Left lung (tissue), 4 donors: ENCODE measurements at regions not wholly inside any gene's neighbourhood (a gene's known extent, or its start where the extent isn't known, plus 50 kb on each side); places are given as distances from the start of the nearest gene placed in this dataset.

ENCODE experiments used
- ATAC-seq: fragments of 200-7000 bp; cut with Tn5 transposase; one replicate; pipeline ENCODE4 v1.9.1; 2020; ENCODE audit warnings: moderate library complexity
- DNase-seq, 4 donors: peaks; one replicate each; pipeline ENCODE4 v3.0.0-alpha.2; 2013 to 2020
- H3K27ac ChIP-seq, 2 donors: fragments of 200-600 bp; sonication (generic) in 1 of 2; one replicate each; pipeline versions ENCODE4 v1.5.0 to v1.8.0; 2020 to 2021
- H3K27me3 ChIP-seq, 2 donors: fragments of 200-600 bp; sonication (generic) in 1 of 2; one replicate each; pipeline versions ENCODE4 v1.5.0 to v1.8.0; 2020 to 2021
- H3K36me3 ChIP-seq, 2 donors: fragments of 200-600 bp; sonication (generic) in 1 of 2; one replicate each; pipeline versions ENCODE4 v1.5.0 to v1.8.0; 2020 to 2021
- H3K4me1 ChIP-seq, 2 donors: fragments of 200-600 bp; one replicate each; pipeline ENCODE4 v1.8.0; 2021
- H3K4me3 ChIP-seq, 2 donors: fragments of 200-600 bp; sonication (generic) in 1 of 2; one replicate each; pipeline versions ENCODE4 v1.5.0 to v1.8.0; 2020 to 2021; ENCODE audit warnings: mild to moderate bottlenecking in 1 of 2
- H3K9me3 ChIP-seq, 2 donors: fragments of 200-600 bp; sonication (generic) in 1 of 2; one replicate each; pipeline versions ENCODE4 v1.5.0 to v1.8.0; 2020 to 2021
- intact Hi-C, 2 donors: fragments of 100-400 bp; cut with DNase I; formaldehyde crosslinking; loops; one replicate each; pipeline versions ENCODE4 v1.11.2 to v1.14.2; 2022
- TF ChIP-seq, protein P1 (sequence below), 2 donors: fragments of 200-600 bp; sonication (generic) in 1 of 2; IDR thresholded peaks; one replicate each; pipeline versions ENCODE4 v1.5.0 to v1.8.0; 2021; ENCODE audit warnings: antibody characterized with exemption in 2 of 2
- donor health status: DM: no; HTN: yes; CAD: no.
- donor health status: DM: no; HTN: no; CAD: no.

DNA sequence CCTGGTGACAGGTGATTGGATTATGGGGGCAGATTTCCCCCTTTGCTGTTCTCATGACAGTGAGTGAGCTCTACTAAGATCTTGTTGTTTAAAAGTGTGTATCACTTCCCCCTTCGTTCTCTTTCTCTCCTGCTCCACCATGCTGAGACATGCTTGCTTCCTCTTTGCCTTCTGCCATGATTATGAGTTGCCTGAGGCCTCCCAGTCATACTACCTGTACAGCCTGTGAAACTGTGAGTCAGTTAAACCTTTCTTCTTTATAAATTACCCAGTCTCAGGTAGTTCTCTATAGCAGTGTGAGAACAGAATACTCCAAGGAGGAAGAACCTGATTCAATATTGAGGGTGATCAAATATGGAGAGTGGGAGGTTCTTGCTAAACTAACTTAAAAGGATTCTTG is 724.9 kb downstream of the DOK5 start:
- Histone ChIP-seq H3K4me1 (no peaks in the 10 kb centered on the region), H3K4me3 (no peak overlapping the region), H3K27me3 (no peaks in the 10 kb centered on the region), H3K27ac (no peak overlapping the region), H3K9me3 (peaks cover 0 to 6% of the 10 kb centered on the region in 2 donors), H3K36me3 (no peaks in the 10 kb centered on the region)
- no peak for ATAC-seq
- no peak for DNase-seq
- intact Hi-C loops, result no loop called here
- TF ChIP-seq, protein P1, sequence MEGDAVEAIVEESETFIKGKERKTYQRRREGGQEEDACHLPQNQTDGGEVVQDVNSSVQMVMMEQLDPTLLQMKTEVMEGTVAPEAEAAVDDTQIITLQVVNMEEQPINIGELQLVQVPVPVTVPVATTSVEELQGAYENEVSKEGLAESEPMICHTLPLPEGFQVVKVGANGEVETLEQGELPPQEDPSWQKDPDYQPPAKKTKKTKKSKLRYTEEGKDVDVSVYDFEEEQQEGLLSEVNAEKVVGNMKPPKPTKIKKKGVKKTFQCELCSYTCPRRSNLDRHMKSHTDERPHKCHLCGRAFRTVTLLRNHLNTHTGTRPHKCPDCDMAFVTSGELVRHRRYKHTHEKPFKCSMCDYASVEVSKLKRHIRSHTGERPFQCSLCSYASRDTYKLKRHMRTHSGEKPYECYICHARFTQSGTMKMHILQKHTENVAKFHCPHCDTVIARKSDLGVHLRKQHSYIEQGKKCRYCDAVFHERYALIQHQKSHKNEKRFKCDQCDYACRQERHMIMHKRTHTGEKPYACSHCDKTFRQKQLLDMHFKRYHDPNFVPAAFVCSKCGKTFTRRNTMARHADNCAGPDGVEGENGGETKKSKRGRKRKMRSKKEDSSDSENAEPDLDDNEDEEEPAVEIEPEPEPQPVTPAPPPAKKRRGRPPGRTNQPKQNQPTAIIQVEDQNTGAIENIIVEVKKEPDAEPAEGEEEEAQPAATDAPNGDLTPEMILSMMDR (IDR thresholded peaks at IDR 0.05), result no peak

DNA sequence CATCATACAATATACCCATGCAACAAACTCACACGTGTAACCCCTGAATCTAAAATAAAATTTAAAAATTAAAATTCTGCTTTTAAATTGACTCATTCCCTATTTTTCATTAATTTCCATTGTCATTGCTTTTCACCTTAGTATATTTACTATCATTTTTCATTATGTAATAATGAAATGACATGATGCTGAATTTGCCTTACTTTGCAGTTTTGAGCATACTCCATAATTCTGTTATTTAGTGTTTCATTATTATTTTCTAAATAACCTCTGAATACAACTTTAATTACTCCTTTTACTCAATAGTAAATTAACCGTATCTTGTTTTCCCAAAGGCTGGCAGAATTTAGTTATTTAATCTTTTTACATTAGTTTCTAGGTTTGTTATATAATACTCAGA is 719.6 kb downstream of the DOK5 start:
- intact Hi-C loops, result no loop called here
- H3K9me3 ChIP-seq, result peaks cover 0 to 6% of the 10 kb centered on the region in 2 donors
- H3K27ac ChIP-seq, result no peak overlapping the region
- DNase-seq, result no peak
- H3K4me3 ChIP-seq, result no peak overlapping the region
- no peaks in the 10 kb centered on the region for H3K4me1 ChIP-seq
- ATAC-seq, result no peak
- H3K27me3 ChIP-seq, result no peaks in the 10 kb centered on the region
- TF ChIP-seq, protein P1 (IDR thresholded peaks at IDR 0.05), result no peak
- no peaks in the 10 kb centered on the region for H3K36me3 ChIP-seq

DNA sequence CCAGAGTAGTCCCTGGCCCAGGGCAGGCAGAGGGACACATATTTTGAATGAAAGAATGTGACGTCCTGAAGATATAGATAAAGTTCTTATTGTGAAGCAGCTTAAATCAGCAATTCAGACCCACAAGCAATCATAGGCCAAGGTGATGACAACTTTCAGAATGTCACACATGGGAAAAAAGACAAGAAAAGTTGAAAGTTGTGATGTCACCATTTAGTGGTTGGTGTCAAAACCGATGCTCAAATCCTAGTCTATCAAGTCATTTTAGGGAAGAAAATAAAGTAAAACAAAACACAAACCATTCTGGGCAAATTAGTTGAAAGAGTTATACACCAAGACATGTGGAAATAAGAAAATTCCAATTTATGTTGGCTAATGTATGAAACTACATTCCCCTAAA is 710.8 kb downstream of the DOK5 start:
- ATAC-seq (no peak), DNase-seq (no peak)
- no peaks in the 10 kb centered on the region for H3K36me3 ChIP-seq
- no peaks in the 10 kb centered on the region for H3K27me3 ChIP-seq
- peaks cover 0 to 4% of the 10 kb centered on the region in 2 donors for H3K9me3 ChIP-seq
- intact Hi-C loops, result no loop called here
- TF ChIP-seq, protein P1 (IDR thresholded peaks at IDR 0.05), result no peak
- no peak overlapping the region for H3K4me3 ChIP-seq
- H3K27ac ChIP-seq, result no peak overlapping the region
- no peaks in the 10 kb centered on the region for H3K4me1 ChIP-seq

DNA sequence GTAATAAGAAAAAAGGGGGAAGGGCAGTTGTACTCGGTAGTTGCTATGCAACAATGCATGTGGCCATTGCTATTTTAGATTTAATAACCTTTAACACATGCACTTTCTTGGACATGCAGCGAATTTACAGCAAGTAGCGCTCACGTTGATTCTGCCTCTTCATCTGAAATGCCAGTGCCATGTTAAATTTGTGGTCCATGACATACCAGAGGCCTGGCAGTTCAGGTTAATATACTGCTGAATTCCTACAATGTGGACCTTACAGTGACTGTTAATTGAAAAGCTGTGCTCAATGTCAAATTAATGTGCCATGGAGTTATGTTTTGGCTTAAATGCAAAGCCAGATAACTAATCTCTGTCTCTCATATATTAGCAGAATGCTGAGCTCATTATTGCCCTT is 699.7 kb downstream of the DOK5 start:
- H3K36me3 ChIP-seq, result no peaks in the 10 kb centered on the region
- no peak overlapping the region for H3K27ac ChIP-seq
- DNase-seq, result no peak
- peaks cover 0 to 13% of the 10 kb centered on the region in 2 donors for H3K9me3 ChIP-seq
- TF ChIP-seq, protein P1 (IDR thresholded peaks at IDR 0.05), result no peak
- no peaks in the 10 kb centered on the region for H3K27me3 ChIP-seq
- no peaks in the 10 kb centered on the region for H3K4me1 ChIP-seq
- intact Hi-C loops, result no loop called here
- no peak overlapping the region for H3K4me3 ChIP-seq
- no peak for ATAC-seq

DNA sequence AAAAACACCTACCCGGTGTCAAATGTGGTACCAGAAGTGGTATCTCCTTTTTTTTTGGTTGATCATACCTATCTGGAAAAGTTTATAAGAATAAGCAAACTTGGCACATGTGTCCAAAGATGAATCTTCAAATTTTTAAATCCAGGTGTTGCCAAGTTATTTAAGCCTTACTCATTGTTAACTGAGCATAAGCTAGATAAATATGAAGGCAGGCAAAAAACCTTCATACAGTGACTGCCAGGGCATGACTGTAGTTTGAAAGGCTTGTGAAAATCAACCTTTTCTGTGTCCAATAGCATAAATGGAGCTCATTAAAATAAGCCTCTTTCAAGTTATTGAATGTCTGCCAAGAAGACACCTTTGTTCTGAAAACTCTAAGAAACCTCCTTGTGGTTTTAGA is 699.2 kb downstream of the DOK5 start:
- Histone ChIP-seq H3K4me1 (no peaks in the 10 kb centered on the region), H3K9me3 (peaks cover 0 to 9% of the 10 kb centered on the region in 2 donors), H3K4me3 (no peak overlapping the region), H3K36me3 (no peaks in the 10 kb centered on the region), H3K27ac (no peak overlapping the region), H3K27me3 (no peaks in the 10 kb centered on the region)
- ATAC-seq, result no peak
- TF ChIP-seq, protein P1 (IDR thresholded peaks at IDR 0.05), result no peak
- DNase-seq, result no peak
- intact Hi-C loops, result no loop called here
